SK-N-DZ (cell line): ENCODE measurements at regions not wholly inside any gene's neighbourhood (a gene's known extent, or its start where the extent isn't known, plus 50 kb on each side); places are given as distances from the start of the nearest gene placed in this dataset.
"Not testable (repeated sequence)": the region's sequence is repeated elsewhere in the genome, so short reads cannot be mapped to it uniquely, and the experiment has no call there.

Experiments
- DNase-seq: peaks from one replicate; pipeline ENCODE4 v3.0.0-alpha.2; 2015; ENCODE audit warnings: low spot score

DNA sequence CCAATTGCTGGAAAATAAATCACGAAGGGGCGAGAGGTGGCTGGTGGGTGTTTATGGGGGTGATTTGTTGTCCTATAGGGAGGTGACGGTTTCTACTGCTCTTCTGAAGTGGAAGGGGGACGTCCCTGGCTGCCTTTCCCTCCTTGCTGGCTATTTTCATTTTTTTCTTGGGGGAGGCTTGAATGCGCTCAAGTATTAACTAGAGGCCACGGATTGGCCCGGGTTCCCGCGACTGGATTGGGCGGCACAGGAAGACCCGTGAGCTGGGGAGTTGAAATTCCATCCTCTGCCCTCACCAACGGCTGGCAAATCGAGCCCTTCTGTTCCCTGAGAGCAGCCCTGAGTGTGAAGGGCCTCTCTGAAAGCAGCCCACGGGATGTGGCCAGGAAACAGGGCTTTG lies 176.5 kb upstream of the SPRED2 start:
- DNase-seq = no peak

DNA sequence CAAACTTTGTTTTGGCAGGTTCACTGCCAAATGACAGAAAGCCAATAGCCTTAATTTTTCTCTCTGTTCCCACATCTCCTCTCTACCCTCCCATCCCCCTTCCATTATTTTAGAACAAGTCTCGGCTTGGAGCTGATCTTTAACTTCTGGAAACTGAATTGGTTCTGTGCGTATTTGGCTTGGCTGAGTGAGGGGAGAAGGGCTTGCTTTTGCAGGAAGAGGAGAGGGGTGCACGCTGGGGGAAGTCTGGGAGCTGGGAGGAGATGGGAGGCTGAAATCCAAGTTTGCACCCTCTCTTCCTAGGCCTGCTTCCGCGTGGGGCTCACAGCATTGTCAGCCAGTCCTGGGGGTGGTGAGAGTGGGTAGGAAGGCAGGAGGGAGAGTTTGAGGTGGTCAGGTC lies 176.1 kb upstream of the SPRED2 start:
- DNase-seq = no peak

DNA sequence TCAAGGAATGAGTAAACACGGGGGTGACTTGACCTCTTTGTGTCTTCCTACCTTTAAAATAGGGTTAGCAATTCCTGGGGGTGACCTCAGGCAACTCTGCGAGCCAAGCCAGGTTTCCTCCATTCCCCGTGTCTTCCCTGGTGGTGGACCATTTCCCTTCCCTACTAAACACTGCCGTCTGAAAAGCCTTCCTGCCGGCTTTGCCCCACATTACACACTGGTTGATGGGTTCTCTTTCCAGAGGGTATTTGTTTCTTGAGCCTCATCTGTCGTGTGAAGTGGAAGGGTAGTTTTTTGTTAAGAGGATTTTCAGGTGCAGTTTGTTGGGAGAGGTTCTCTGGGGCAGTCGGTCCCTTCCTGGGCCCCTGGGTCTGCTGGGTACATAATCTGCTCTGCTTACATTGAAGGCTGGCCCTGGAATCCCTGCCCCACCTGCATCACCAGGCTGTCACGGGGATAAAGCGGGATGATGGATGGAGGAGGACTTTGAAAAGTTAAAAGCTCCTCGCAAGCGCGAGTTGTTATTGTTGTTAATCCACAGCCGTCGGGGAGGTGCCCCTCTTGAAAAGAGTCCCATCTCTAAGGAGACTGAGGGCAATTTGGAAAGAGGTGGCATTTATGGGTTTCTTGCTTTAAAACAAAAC lies 175.4 kb upstream of the SPRED2 start:
- DNase-seq = no peak

GRCh38 chr2:65605743-65606058 lies 173.3 kb upstream of the SPRED2 start:
- DNase-seq = no peak

- DNase-seq = no peak
Observed at GRCh38 chr2:65605058-65605742, 172.8 kb upstream of the SPRED2 start.

- no peak for DNase-seq
Observed at GRCh38 chr2:65604246-65604645, 171.8 kb upstream of the SPRED2 start.

GRCh38 chr2:65602603-65603235 lies 170.3 kb upstream of the SPRED2 start:
- no peak for DNase-seq

DNA sequence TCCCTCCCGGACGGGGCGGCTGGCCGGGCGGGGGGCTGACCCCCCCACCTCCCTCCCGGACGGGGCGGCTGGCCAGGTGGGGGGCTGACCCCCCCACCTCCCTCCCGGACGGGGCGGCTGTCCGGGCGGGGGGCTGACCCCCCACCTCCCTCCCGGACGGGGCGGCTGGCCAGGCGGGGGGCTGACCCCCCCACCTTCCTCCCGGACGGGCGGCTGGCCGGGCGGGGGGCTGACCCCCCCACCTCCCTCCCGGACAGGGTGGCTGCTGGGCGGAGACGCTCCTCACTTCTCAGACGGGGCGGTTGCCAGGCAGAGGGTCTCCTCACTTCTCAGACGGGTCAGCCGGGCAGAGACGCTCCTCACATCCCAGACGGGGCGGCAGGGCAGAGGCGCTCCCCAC lies 168.5 kb upstream of the SPRED2 start:
- not testable (repeated sequence) for DNase-seq

GRCh38 chr2:65600351-65600750 lies 168.0 kb upstream of the SPRED2 start:
- DNase-seq = not testable (repeated sequence)

- DNase-seq = no peak
Observed at GRCh38 chr2:65599693-65600092, 167.3 kb upstream of the SPRED2 start.

DNA sequence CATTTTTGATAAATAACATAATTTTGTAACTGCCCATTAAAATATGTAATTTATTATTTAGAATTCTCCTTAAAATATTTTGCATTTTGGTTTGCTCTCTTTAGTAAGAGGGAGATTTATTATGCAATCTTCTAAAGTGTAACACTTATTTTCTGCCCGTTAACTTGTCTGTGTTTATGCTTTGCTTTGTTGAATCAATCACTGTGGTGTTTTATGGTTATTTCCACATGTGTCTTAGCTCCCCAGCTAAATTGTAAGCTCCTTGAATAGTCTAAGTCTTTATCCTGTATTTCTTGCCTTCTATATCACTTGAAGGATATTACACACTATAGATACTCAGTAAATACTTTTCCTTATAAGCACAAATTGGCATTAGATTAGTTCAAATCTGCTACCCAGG lies 166.6 kb upstream of the SPRED2 start:
- no peak for DNase-seq

DNA sequence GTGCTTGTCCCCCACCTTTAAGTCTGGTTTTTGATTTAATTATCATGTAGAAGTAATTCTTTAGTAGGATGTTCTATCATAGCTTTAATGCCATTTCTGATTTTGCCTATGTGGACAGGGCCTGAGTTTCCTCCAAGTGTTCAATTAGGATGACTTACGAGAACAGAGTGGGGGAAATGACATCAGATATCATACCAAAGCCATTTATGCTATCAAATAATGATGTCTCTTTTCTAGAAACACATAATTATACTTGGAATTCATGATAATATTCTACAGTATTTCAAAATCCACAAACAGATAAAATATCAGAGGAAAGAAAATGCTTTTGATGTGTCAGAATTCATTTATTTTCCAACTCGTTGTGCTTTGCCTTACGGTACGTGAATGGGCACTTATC lies 165.9 kb upstream of the SPRED2 start:
- DNase-seq = no peak

DNA sequence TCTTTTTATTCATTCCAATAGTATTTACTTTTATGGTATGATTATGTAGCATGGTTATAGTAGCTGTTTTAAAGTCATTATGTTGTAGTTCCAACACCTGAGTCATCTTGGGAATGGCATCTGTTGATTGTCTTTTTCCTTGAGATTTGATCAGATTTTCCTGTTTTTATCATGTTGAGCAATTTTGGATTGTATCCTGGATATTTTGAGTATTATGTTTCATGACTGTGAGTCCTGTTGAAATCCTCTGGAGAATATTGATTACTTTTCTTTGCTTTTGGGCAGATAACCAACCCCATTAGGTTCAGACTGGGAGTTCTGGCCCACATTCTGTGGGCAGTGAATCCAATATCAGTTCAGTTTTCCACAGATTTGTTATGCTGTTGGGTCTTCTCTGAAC lies 163.2 kb upstream of the SPRED2 start:
- DNase-seq = no peak

- DNase-seq = no peak
Observed at GRCh38 chr2:65594150-65594549, 161.8 kb upstream of the SPRED2 start.

DNA sequence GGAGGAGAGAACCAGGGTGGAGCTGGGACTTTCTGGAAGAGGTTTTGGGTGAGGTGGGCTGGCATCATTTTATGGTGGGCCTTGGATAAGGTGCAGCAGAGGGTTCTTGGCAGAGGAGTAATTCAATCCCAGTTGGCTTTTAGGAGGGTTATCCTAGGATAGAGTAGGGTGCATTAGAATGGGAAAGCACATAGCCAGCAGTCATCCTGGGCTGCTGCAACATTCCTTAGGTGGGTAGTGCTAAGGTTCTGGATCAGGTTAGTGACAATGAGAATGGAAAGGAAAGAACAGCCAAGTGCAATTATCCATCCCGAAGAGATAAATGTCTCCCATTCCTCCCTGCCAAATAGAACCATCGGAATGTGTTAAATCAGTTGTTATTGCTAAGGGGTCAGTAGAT lies 157.3 kb upstream of the SPRED2 start:
- no peak for DNase-seq

- DNase-seq = no peak
Observed at GRCh38 chr2:65587779-65588178, 155.4 kb upstream of the SPRED2 start.

DNA sequence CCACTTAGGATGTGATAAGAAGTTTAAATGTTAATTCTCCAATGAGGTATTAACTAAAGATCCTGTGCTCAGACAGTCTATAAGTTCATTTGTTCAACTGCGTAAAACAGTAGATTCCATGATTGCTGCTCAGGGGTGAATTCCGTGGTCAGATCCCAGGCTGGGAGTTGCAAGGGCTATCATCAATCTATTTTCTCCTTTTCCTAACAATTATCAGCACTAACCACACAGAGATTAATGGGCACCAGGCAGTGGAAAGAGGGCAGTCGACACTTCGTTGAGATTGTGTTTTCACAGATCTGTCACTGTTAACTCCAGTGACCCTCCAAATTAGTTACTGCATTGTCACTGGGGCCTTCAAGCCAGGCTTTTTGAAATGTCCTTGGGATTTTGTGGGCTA lies 154.1 kb upstream of the SPRED2 start:
- DNase-seq = no peak

DNA sequence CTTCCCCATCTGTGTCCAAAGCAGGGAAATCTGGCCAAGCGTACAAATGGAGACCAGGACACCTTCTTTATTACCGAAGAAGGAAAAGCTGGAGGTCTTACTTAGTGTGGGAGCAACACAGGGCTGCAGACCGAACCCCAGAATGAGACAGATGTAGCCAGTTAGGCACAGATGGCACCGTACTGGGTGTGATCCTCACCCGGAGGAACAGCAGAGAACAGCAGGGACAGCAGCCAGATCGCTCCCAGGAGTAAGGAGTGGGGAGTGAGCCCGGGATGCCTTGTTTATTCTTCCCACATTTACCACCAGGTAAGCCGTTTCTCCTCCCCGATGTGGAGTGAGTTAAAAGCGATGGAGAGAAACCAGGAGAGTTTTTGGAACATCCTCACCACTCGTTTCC lies 150.7 kb upstream of the SPRED2 start:
- DNase-seq = no peak

- DNase-seq = no peak
Observed at GRCh38 chr2:65582364-65582763, 150.0 kb upstream of the SPRED2 start.

GRCh38 chr2:65580824-65581223 lies 148.4 kb upstream of the SPRED2 start:
- DNase-seq = no peak

GRCh38 chr2:65579506-65580235 lies 147.3 kb upstream of the SPRED2 start:
- DNase-seq = no peak

DNA sequence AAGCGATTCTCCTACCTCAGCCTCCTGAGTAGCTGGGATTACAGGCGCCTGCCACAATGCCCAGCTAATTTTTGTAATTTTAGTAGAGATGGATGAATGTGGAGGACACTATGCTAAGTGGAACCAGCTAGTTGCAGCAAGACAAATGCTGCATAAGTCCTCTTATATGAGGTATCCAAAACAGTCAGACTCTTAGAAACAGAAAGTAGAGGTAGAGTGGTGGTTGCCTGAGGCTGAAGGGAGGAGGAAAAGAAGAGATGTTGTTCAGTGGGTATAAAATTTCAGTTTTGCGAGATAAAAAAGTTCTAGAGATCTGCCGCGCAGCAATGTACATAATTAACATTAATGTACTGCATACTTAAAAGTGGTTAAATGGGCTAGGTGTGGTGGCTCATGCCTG lies 145.3 kb upstream of the SPRED2 start:
- DNase-seq = no peak
